RWPE1 (cell line): ENCODE measurements at regions not wholly inside any gene's neighbourhood (a gene's known extent, or its start where the extent isn't known, plus 50 kb on each side); places are given as distances from the start of the nearest gene placed in this dataset.

Experiments used
- CTCF ChIA-PET: fragments of 350-600 bp; sonication (Branson Sonifier 250); formaldehyde crosslinking; extraction: SDS; loops from one replicate; lab custom pipeline; 2021; lab: Yijun Ruan, JAX
- POLR2A ChIA-PET: fragments of 400-600 bp; formaldehyde crosslinking; extraction: SDS; loops from one replicate; lab custom pipeline; 2020; ENCODE audit warnings: antibody characterized with exemption; ENCODE audit not compliant: low non-redundant PET; lab: Yijun Ruan, JAX
- DNase-seq: peaks from one replicate; pipeline ENCODE4 v3.0.0; 2012; ENCODE audit warnings: low spot score
- H3K27ac ChIP-seq: fragments of 450-650 bp; 2 replicates; pipeline ENCODE4 v1.5.1; 2017
- CTCF ChIP-seq: fragments of 450-650 bp; conservative IDR thresholded peaks from 2 replicates; pipeline ENCODE4 v1.5.1; 2017; ENCODE audit warnings: low read depth, mild to moderate bottlenecking

GRCh38 chr4:180665994-180666824 is 1577.0 kb upstream of the TENM3 start:
- CTCF ChIA-PET, result interaction anchor here (0.8 to 1.3 kb wide), 2 partner anchors 161 to 167 kb away, joined by 3 to 5 read pairs; no protein-coding TSS in a partner anchor

GRCh38 chr4:180668732-180669131 is 1574.5 kb upstream of the TENM3 start:
- POLR2A ChIA-PET, result no interaction called here

More at GRCh38 chr4:180665994-180666824, 1577.0 kb upstream of the TENM3 start:
- no peak overlapping the region for H3K27ac ChIP-seq
- TF ChIP-seq CTCF, result 0 out of 2 replicates have a peak, but pooled peaks have one; percentile 25
- peak; percentile 26 for DNase-seq
- POLR2A ChIA-PET, result no interaction called here

GRCh38 chr4:180669680-180670079 is 1573.5 kb upstream of the TENM3 start:
- CTCF ChIA-PET, result interaction anchor here (0.6 kb wide), 1 partner anchor 285 kb away, joined by 4 read pairs; no protein-coding TSS in a partner anchor
- no peak for TF ChIP-seq CTCF
- no peak overlapping the region for H3K27ac ChIP-seq
- POLR2A ChIA-PET, result no interaction called here
- no peak for DNase-seq

More at GRCh38 chr4:180668732-180669131, 1574.5 kb upstream of the TENM3 start:
- no peak overlapping the region for H3K27ac ChIP-seq
- TF ChIP-seq CTCF, result no peak
- no peak for DNase-seq
- CTCF ChIA-PET, result no interaction called here

- ChIA-PET CTCF (no interaction called here), POLR2A (no interaction called here)
- TF ChIP-seq CTCF, result no peak
- no peak for DNase-seq
- H3K27ac ChIP-seq, result no peak overlapping the region
Observed at GRCh38 chr4:180674619-180675358, 1568.4 kb upstream of the TENM3 start.

- H3K27ac ChIP-seq, result no peak overlapping the region
- ChIA-PET POLR2A (no interaction called here), CTCF (no interaction called here)
- TF ChIP-seq CTCF, result no peak
- no peak for DNase-seq
Observed at GRCh38 chr4:180675359-180675650, 1567.9 kb upstream of the TENM3 start.

GRCh38 chr4:180680305-180680704 is 1562.9 kb upstream of the TENM3 start:
- no peak for TF ChIP-seq CTCF
- POLR2A ChIA-PET, result no interaction called here
- DNase-seq, result no peak
- CTCF ChIA-PET, result interaction anchor here (0.7 kb wide), 1 partner anchor 1117 kb away, joined by 4 read pairs; no protein-coding TSS in a partner anchor
- H3K27ac ChIP-seq, result no peak overlapping the region
